ENCODE measurements at regions not wholly inside any gene's neighbourhood (a gene's known extent, or its start where the extent isn't known, plus 50 kb on each side); places are given as distances from the start of the nearest gene placed in this dataset.

DNA sequence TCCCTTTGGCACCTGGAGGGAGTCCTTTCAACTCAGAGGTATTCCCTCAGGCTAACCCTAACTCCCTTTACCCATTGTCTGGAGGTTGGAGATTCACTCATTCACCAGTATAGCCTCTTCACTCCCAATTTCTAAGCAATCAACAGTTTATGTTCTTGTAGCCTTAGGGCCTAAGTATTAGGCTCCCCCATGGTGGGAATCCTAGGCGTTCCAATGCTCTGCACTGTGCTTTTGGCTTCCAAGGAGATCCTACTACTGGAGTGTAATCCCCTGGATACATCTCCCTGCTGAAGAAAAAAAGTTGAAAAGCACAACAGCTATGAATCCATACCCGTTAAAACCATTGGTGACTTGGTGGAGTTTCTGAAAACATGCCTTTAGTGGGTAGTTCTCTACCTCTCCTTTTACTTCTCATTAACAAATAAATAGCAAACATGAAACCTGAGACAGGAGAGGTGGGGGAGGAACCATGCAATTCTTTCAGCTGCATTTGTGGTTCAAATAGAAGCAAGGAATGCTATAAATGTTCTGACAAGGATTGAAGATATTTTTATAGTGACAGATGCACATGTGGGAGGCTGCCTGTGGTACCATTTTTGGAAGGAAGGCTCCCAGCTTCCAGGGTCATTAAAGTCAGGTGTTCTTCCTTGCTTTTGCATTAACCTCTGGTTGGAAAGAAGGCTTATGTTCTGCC is 397.1 kb downstream of the DMAC1 start:
- peak overlapping the region; percentile 39 for H3K27ac ChIP-seq (ENCODE audit: low read depth, low read length, severe bottlenecking)
- WGBS, 2 experiments (ENCODE audit: insufficient coverage in 2 of 2), result 29 to 38% methylated on average over 1 of the region's 2 CpGs
- peaks cover 6% of the 10 kb centered on the region for H3K9me3 ChIP-seq (ENCODE audit: control insufficient read depth, low read length)
- no peak overlapping the region for H3K4me3 ChIP-seq (ENCODE audit: extremely low read depth, insufficient read depth, low read length, poor library complexity, severe bottlenecking)
- H3K36me3 ChIP-seq (ENCODE audit: control insufficient read depth, insufficient read depth, low read length), result no peaks in the 10 kb centered on the region
- H3K4me1 ChIP-seq (ENCODE audit: control insufficient read depth, insufficient read depth, low read length, poor library complexity, severe bottlenecking), result no peaks in the 10 kb centered on the region

DNA sequence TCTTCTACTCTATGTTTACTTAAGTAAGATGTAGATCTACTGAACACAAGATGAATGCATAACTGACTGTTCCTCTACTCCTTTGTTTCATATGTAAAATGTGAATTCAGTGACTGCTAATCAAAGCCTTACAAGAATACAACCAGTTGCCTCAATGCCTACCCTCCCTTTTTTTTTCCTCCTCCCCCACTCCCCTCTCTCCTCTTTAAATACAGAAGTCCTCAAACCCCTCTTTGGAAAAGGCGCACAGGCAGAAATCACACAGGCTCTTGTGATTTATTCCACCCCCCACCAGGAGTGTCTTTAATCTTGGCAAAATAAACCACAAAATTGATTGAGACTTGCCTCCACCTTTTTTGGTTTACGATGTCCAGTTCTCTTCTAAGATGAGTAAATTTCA is 398.5 kb downstream of the DMAC1 start:
- H3K4me3 ChIP-seq (ENCODE audit: extremely low read depth, insufficient read depth, low read length, poor library complexity, severe bottlenecking), result no peak overlapping the region
- no peaks in the 10 kb centered on the region for H3K4me1 ChIP-seq (ENCODE audit: control insufficient read depth, insufficient read depth, low read length, poor library complexity, severe bottlenecking)
- H3K27ac ChIP-seq (ENCODE audit: low read depth, low read length, severe bottlenecking), result no peak overlapping the region
- H3K36me3 ChIP-seq (ENCODE audit: control insufficient read depth, insufficient read depth, low read length), result no peaks in the 10 kb centered on the region
- H3K9me3 ChIP-seq (ENCODE audit: control insufficient read depth, low read length), result peaks cover 6% of the 10 kb centered on the region
- WGBS, 2 experiments (ENCODE audit: insufficient coverage in 2 of 2), result 100% methylated on average over 1 of the region's 2 CpGs

- WGBS, 2 experiments (ENCODE audit: insufficient coverage in 2 of 2), result 63 to 74% methylated on average over 6 to 7 of the region's 8 CpGs
- Histone ChIP-seq H3K36me3 (ENCODE audit: control insufficient read depth, insufficient read depth, low read length) (no peaks in the 10 kb centered on the region), H3K9me3 (ENCODE audit: control insufficient read depth, low read length) (no peaks in the 10 kb centered on the region), H3K4me3 (ENCODE audit: extremely low read depth, insufficient read depth, low read length, poor library complexity, severe bottlenecking) (no peak overlapping the region), H3K27ac (ENCODE audit: low read depth, low read length, severe bottlenecking) (no peak overlapping the region), H3K4me1 (ENCODE audit: control insufficient read depth, insufficient read depth, low read length, poor library complexity, severe bottlenecking) (no peaks in the 10 kb centered on the region)
Observed at GRCh38 chr9:7394002-7394774, 405.4 kb downstream of the DMAC1 start.

- no peaks in the 10 kb centered on the region for H3K4me1 ChIP-seq (ENCODE audit: control insufficient read depth, insufficient read depth, low read length, poor library complexity, severe bottlenecking)
- H3K4me3 ChIP-seq (ENCODE audit: extremely low read depth, insufficient read depth, low read length, poor library complexity, severe bottlenecking), result no peak overlapping the region
- no peak overlapping the region for H3K27ac ChIP-seq (ENCODE audit: low read depth, low read length, severe bottlenecking)
- H3K9me3 ChIP-seq (ENCODE audit: control insufficient read depth, low read length), result no peaks in the 10 kb centered on the region
- 88 to 93% methylated on average over 2 of the region's 3 CpGs for WGBS, 2 experiments (ENCODE audit: insufficient coverage in 2 of 2)
- H3K36me3 ChIP-seq (ENCODE audit: control insufficient read depth, insufficient read depth, low read length), result no peaks in the 10 kb centered on the region
Observed at GRCh38 chr9:7392148-7392547, 407.4 kb downstream of the DMAC1 start.

DNA sequence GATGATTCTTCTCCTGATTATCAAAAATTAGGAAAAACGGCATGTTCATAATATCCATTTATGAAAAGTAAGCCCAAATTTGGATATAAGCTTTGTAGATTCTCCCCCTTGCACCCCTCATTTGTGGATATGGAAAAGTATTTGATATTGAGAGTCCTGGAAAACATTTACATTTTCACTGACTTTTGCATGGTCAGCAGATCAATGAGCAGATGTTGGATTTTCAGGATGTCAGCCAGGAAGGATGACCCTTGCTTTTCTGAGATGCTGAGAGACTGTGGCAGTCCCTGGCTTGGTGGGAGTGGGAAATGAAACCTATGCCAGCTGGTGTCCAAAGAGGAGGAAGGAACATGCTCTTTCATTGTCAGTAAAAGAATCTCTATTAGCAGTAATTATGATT is 410.8 kb downstream of the DMAC1 start:
- Histone ChIP-seq H3K9me3 (ENCODE audit: control insufficient read depth, low read length) (no peaks in the 10 kb centered on the region), H3K27ac (ENCODE audit: low read depth, low read length, severe bottlenecking) (no peak overlapping the region), H3K36me3 (ENCODE audit: control insufficient read depth, insufficient read depth, low read length) (no peaks in the 10 kb centered on the region), H3K4me3 (ENCODE audit: extremely low read depth, insufficient read depth, low read length, poor library complexity, severe bottlenecking) (no peak overlapping the region), H3K4me1 (ENCODE audit: control insufficient read depth, insufficient read depth, low read length, poor library complexity, severe bottlenecking) (no peaks in the 10 kb centered on the region)
- WGBS, 2 experiments (ENCODE audit: insufficient coverage in 2 of 2), result 100% methylated on average over 1 of the region's 1 CpG; no CpG with 5 or more reads in 1 of the 2 experiments

DNA sequence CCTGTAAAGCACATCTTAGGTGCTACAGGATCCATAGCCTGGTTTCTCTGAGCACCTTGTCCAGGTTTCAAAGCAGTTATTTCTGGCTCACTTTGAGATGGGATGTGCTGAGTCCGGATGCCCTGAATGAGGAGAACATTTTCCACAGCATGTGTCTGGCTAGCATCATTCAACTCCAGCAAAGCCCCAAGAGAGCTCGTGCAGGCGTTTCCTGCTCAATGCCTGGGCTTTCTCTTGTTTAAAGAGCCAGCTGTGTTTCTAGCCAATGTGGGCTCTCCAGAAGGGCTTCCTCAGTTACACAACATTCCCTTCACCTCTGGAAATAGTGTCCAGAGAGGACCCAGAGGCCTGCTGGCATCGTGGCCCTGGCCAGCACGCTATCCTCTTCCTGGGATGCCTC is 411.7 kb downstream of the DMAC1 start:
- no peak overlapping the region for H3K27ac ChIP-seq (ENCODE audit: low read depth, low read length, severe bottlenecking)

DNA sequence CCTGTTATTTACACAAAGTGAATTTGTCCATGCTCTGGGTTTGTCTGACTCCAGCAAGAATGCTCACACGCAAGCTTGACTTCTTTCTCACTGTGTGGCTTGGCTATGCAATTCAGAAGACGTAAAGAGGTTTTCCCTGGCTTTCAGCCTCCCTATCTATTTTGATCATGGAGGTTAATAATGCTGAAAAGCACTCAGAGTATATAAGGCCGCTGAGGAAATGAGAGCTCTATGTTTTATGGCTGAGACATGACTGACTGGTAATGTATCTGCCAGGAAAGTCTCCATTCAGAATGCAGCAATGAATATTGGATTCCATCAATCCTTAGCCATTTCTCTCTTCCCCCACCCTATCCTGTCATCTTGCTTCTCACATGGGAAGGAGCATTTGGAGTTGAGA is 417.3 kb downstream of the DMAC1 start:
- 89 to 93% methylated on average over 2 to 3 of the region's 3 CpGs for WGBS, 2 experiments (ENCODE audit: insufficient coverage in 2 of 2)
- Histone ChIP-seq H3K36me3 (ENCODE audit: control insufficient read depth, insufficient read depth, low read length) (no peaks in the 10 kb centered on the region), H3K27ac (ENCODE audit: low read depth, low read length, severe bottlenecking) (no peak overlapping the region), H3K9me3 (ENCODE audit: control insufficient read depth, low read length) (no peaks in the 10 kb centered on the region), H3K4me3 (ENCODE audit: extremely low read depth, insufficient read depth, low read length, poor library complexity, severe bottlenecking) (no peak overlapping the region), H3K4me1 (ENCODE audit: control insufficient read depth, insufficient read depth, low read length, poor library complexity, severe bottlenecking) (no peaks in the 10 kb centered on the region)

More for the DNA sequence above, 411.7 kb downstream of the DMAC1 start:
- no peaks in the 10 kb centered on the region for H3K9me3 ChIP-seq (ENCODE audit: control insufficient read depth, low read length)
- no peaks in the 10 kb centered on the region for H3K4me1 ChIP-seq (ENCODE audit: control insufficient read depth, insufficient read depth, low read length, poor library complexity, severe bottlenecking)
- H3K4me3 ChIP-seq (ENCODE audit: extremely low read depth, insufficient read depth, low read length, poor library complexity, severe bottlenecking), result no peak overlapping the region
- no peaks in the 10 kb centered on the region for H3K36me3 ChIP-seq (ENCODE audit: control insufficient read depth, insufficient read depth, low read length)
- WGBS, 2 experiments (ENCODE audit: insufficient coverage in 2 of 2), result 87 to 90% methylated on average over 2 to 3 of the region's 5 CpGs

GRCh38 chr9:7377489-7377888 is 422.1 kb downstream of the DMAC1 start:
- H3K4me3 ChIP-seq (ENCODE audit: extremely low read depth, insufficient read depth, low read length, poor library complexity, severe bottlenecking), result no peak overlapping the region
- H3K9me3 ChIP-seq (ENCODE audit: control insufficient read depth, low read length), result no peaks in the 10 kb centered on the region
- no peaks in the 10 kb centered on the region for H3K36me3 ChIP-seq (ENCODE audit: control insufficient read depth, insufficient read depth, low read length)
- no peaks in the 10 kb centered on the region for H3K4me1 ChIP-seq (ENCODE audit: control insufficient read depth, insufficient read depth, low read length, poor library complexity, severe bottlenecking)
- no peak overlapping the region for H3K27ac ChIP-seq (ENCODE audit: low read depth, low read length, severe bottlenecking)
- 100% methylated on average over 1 of the region's 2 CpGs; no CpG with 5 or more reads in 1 of the 2 experiments for WGBS, 2 experiments (ENCODE audit: insufficient coverage in 2 of 2)

DNA sequence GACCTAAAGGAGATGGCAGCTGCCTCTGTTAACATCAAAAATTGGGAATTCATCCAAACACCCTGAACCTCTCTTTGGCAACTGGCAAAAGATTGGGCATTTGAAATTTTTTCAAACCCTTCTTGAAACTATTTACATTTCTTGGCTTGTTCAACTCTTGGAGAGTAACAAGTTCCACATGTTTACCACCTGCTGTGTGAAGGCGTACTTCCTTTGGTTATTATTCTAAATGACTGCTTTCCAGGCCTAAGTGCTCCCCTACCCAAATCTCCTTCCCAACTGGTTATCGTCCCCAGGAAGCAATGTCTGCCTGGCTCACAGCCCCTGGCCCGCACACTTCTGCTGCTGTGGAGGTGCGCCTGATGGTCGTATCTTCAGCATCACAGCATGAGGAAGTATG is 422.7 kb downstream of the DMAC1 start:
- Histone ChIP-seq H3K4me1 (ENCODE audit: control insufficient read depth, insufficient read depth, low read length, poor library complexity, severe bottlenecking) (no peaks in the 10 kb centered on the region), H3K4me3 (ENCODE audit: extremely low read depth, insufficient read depth, low read length, poor library complexity, severe bottlenecking) (no peak overlapping the region), H3K36me3 (ENCODE audit: control insufficient read depth, insufficient read depth, low read length) (no peaks in the 10 kb centered on the region), H3K9me3 (ENCODE audit: control insufficient read depth, low read length) (no peaks in the 10 kb centered on the region), H3K27ac (ENCODE audit: low read depth, low read length, severe bottlenecking) (no peak overlapping the region)
- 95 to 97% methylated on average over 5 of the region's 5 CpGs for WGBS, 2 experiments (ENCODE audit: insufficient coverage in 2 of 2)

GRCh38 chr9:7376213-7376612 is 423.4 kb downstream of the DMAC1 start:
- Histone ChIP-seq H3K4me3 (ENCODE audit: extremely low read depth, insufficient read depth, low read length, poor library complexity, severe bottlenecking) (no peak overlapping the region), H3K36me3 (ENCODE audit: control insufficient read depth, insufficient read depth, low read length) (no peaks in the 10 kb centered on the region), H3K4me1 (ENCODE audit: control insufficient read depth, insufficient read depth, low read length, poor library complexity, severe bottlenecking) (no peaks in the 10 kb centered on the region), H3K27ac (ENCODE audit: low read depth, low read length, severe bottlenecking) (no peak overlapping the region), H3K9me3 (ENCODE audit: control insufficient read depth, low read length) (no peaks in the 10 kb centered on the region)
- no CpG with 5 or more reads among the region's 2 CpGs for WGBS, 2 experiments (ENCODE audit: insufficient coverage in 2 of 2)

DNA sequence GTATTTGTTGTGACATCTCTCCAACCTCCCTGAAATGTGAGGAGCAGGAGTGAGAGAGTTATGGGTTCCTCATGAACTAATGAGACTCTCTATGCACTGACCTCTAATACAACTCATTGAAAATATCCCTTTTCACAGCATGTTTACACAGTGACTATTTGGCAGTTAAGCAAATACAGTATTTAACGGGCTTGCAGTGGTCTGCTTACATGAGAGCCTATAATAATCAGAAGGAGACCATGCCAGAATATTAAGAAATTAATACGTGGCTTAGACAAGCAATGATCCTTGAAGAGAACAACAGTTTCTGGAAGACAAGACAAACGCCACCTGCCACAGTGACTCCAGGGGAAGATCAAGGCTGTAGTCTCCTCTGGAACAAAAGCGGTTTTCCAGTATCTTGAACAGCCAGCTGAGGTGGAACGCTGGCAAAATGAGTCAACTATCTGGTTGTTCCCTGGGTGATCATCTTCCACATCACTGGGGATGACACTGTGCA is 424.5 kb downstream of the DMAC1 start:
- 94 to 95% methylated on average over 5 of the region's 5 CpGs for WGBS, 2 experiments (ENCODE audit: insufficient coverage in 2 of 2)
- no peaks in the 10 kb centered on the region for H3K9me3 ChIP-seq (ENCODE audit: control insufficient read depth, low read length)
- no peak overlapping the region for H3K4me3 ChIP-seq (ENCODE audit: extremely low read depth, insufficient read depth, low read length, poor library complexity, severe bottlenecking)
- H3K4me1 ChIP-seq (ENCODE audit: control insufficient read depth, insufficient read depth, low read length, poor library complexity, severe bottlenecking), result no peaks in the 10 kb centered on the region
- no peaks in the 10 kb centered on the region for H3K36me3 ChIP-seq (ENCODE audit: control insufficient read depth, insufficient read depth, low read length)
- no peak overlapping the region for H3K27ac ChIP-seq (ENCODE audit: low read depth, low read length, severe bottlenecking)

All from mesodermal cell (in vitro differentiated cells).